BJ (cell line): ENCODE measurements at regions not wholly inside any gene's neighbourhood (a gene's known extent, or its start where the extent isn't known, plus 50 kb on each side); places are given as distances from the start of the nearest gene placed in this dataset.
A peak's percentile ranks its signal among the peaks of the same experiment; 100 is the strongest.

Experiments
- CTCF ChIA-PET: fragments of 350-600 bp; formaldehyde crosslinking; extraction: SDS; loops from one replicate; lab custom pipeline; 2021; ENCODE audit warnings: antibody characterized with exemption, inconsistent platforms; lab: Yijun Ruan, JAX
- POLR2A ChIA-PET: fragments of 300-600 bp; sonication (Branson Sonifier 250); formaldehyde crosslinking; extraction: SDS; loops from one replicate; lab custom pipeline; 2021; ENCODE audit warnings: antibody characterized with exemption; lab: Charles Lee
- DNase-seq: peaks from one replicate; pipeline ENCODE4 v3.0.0-alpha.2; 2011; ENCODE audit warnings: low read depth
- H3K27me3 ChIP-seq: 2 replicates; pipeline ENCODE4 v1.6.0; 2011; ENCODE audit warnings: low read length; ENCODE audit not compliant: control insufficient read depth, insufficient read depth
- H3K36me3 ChIP-seq: 2 replicates; pipeline ENCODE4 v1.5.1; 2011; ENCODE audit warnings: low read length; ENCODE audit not compliant: control insufficient read depth, insufficient read depth
- H3K4me3 ChIP-seq: 2 replicates; pipeline ENCODE4 v1.5.1; 2011; ENCODE audit warnings: low read depth, mild to moderate bottlenecking, control low read depth, low read length
- CTCF ChIP-seq: IDR thresholded peaks from 2 replicates; pipeline ENCODE4 v1.5.1; 2011; ENCODE audit warnings: low read depth, mild to moderate bottlenecking, control low read depth, inconsistent platforms, low read length, moderate library complexity; ENCODE audit not compliant: insufficient read depth

GRCh38 chr1:217036757-217037156 lies 313.5 kb upstream of the ESRRG start:
- no peak for TF ChIP-seq CTCF
- no peaks in the 10 kb centered on the region for H3K36me3 ChIP-seq
- ChIA-PET CTCF (no interaction called here), POLR2A (no interaction called here)
- H3K27me3 ChIP-seq, result no peaks in the 10 kb centered on the region
- DNase-seq, result no peak
- H3K4me3 ChIP-seq, result no peak overlapping the region

- DNase-seq, result no peak
- Histone ChIP-seq H3K4me3 (no peak overlapping the region), H3K27me3 (no peaks in the 10 kb centered on the region), H3K36me3 (no peaks in the 10 kb centered on the region)
- ChIA-PET POLR2A (no interaction called here), CTCF (interaction anchor here (1.1 kb wide), 1 partner anchor 13 kb away, joined by 3 read pairs; no protein-coding TSS in a partner anchor)
- no peak for TF ChIP-seq CTCF
These were observed 309.6 kb upstream of the ESRRG start for GRCh38 chr1:217032715-217033367.

GRCh38 chr1:217029281-217030157 lies 306.3 kb upstream of the ESRRG start:
- Histone ChIP-seq H3K27me3 (no peaks in the 10 kb centered on the region), H3K4me3 (no peak overlapping the region), H3K36me3 (no peaks in the 10 kb centered on the region)
- ChIA-PET CTCF (interaction anchor here (0.7 kb wide), 1 partner anchor 92 kb away, joined by 3 read pairs; no protein-coding TSS in a partner anchor), POLR2A (interaction anchor here (0.6 kb wide), 1 partner anchor 128 kb away, joined by 4 read pairs; no protein-coding TSS in a partner anchor)
- peak; percentile 44 for DNase-seq
- TF ChIP-seq CTCF, result no peak

- ChIA-PET POLR2A (no interaction called here), CTCF (no interaction called here)
- Histone ChIP-seq H3K36me3 (no peaks in the 10 kb centered on the region), H3K4me3 (no peak overlapping the region), H3K27me3 (no peaks in the 10 kb centered on the region)
- TF ChIP-seq CTCF, result no peak
- DNase-seq, result no peak
These were observed 304.3 kb upstream of the ESRRG start for GRCh38 chr1:217027403-217028080.

GRCh38 chr1:217026531-217026930 lies 303.3 kb upstream of the ESRRG start:
- ChIA-PET CTCF (no interaction called here), POLR2A (no interaction called here)
- no peak for TF ChIP-seq CTCF
- H3K36me3 ChIP-seq, result no peaks in the 10 kb centered on the region
- DNase-seq, result no peak
- H3K27me3 ChIP-seq, result no peaks in the 10 kb centered on the region
- no peak overlapping the region for H3K4me3 ChIP-seq
